ENCODE measurements at regions not wholly inside any gene's neighbourhood (a gene's known extent, or its start where the extent isn't known, plus 50 kb on each side); places are given as distances from the start of the nearest gene placed in this dataset.

DNA sequence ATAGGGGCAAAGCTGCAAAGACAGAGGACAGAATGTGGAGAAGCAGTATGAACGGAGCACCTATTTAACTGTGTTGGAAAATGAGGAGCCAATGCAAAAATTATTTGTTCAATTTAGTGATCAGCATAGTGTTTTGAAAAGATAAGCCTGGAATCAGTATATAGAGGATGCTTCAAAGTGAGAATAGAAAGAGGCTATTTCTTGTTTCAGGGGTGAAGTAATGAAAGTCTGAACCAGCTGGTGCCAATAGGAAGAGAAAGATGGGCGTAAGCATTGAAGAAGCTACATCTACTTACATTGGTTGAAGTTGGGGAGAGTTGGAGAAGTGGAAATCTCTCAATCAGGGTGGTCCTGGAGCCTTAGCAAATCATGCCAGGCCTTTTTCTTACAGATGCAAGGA is 77.3 kb upstream of the SLC38A4 start:
- TF ChIP-seq, protein P1, sequence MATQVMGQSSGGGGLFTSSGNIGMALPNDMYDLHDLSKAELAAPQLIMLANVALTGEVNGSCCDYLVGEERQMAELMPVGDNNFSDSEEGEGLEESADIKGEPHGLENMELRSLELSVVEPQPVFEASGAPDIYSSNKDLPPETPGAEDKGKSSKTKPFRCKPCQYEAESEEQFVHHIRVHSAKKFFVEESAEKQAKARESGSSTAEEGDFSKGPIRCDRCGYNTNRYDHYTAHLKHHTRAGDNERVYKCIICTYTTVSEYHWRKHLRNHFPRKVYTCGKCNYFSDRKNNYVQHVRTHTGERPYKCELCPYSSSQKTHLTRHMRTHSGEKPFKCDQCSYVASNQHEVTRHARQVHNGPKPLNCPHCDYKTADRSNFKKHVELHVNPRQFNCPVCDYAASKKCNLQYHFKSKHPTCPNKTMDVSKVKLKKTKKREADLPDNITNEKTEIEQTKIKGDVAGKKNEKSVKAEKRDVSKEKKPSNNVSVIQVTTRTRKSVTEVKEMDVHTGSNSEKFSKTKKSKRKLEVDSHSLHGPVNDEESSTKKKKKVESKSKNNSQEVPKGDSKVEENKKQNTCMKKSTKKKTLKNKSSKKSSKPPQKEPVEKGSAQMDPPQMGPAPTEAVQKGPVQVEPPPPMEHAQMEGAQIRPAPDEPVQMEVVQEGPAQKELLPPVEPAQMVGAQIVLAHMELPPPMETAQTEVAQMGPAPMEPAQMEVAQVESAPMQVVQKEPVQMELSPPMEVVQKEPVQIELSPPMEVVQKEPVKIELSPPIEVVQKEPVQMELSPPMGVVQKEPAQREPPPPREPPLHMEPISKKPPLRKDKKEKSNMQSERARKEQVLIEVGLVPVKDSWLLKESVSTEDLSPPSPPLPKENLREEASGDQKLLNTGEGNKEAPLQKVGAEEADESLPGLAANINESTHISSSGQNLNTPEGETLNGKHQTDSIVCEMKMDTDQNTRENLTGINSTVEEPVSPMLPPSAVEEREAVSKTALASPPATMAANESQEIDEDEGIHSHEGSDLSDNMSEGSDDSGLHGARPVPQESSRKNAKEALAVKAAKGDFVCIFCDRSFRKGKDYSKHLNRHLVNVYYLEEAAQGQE (IDR thresholded peaks at IDR 0.05; ENCODE audit: borderline replicate concordance): no peak
- TF ChIP-seq, protein P1 (CRISPR knock-in tag; IDR thresholded peaks at IDR 0.05; ENCODE audit: low read depth): no peak
- TF ChIP-seq NR2C1 (IDR thresholded peaks at IDR 0.05): no peak
- TF ChIP-seq NR2C1 (tag; IDR thresholded peaks at IDR 0.05): no peak
- TF ChIP-seq RAD21 (CRISPR knock-in tag; conservative IDR thresholded peaks at IDR 0.05 in 1 of 2, IDR thresholded peaks at IDR 0.05 in 1 of 2): no peak
- TF ChIP-seq POLR2AphosphoS5 (IDR thresholded peaks at IDR 0.05; ENCODE audit: control insufficient read depth, insufficient read depth, low read depth, low read length): no peak

Measured in K562 (cell line).